AG09309 (cell line): ENCODE measurements at regions not wholly inside any gene's neighbourhood (a gene's known extent, or its start where the extent isn't known, plus 50 kb on each side); places are given as distances from the start of the nearest gene placed in this dataset.

Source experiments
- DNase-seq: peaks from one replicate; pipeline ENCODE4 v3.0.0-alpha.2; 2010; ENCODE audit warnings: low read depth
- H3K4me3 ChIP-seq: 2 replicates; pipeline ENCODE4 v1.5.1; 2011; ENCODE audit warnings: mild to moderate bottlenecking, low read depth, low read length, moderate library complexity; ENCODE audit not compliant: control insufficient read depth
- TF ChIP-seq, protein P1 (sequence below): IDR thresholded peaks from 2 replicates; pipeline ENCODE4 v1.5.1; 2011; ENCODE audit warnings: mild to moderate bottlenecking, low read depth, low read length, inconsistent platforms; ENCODE audit not compliant: insufficient read depth, control insufficient read depth; ENCODE audit errors: missing control alignments

DNA sequence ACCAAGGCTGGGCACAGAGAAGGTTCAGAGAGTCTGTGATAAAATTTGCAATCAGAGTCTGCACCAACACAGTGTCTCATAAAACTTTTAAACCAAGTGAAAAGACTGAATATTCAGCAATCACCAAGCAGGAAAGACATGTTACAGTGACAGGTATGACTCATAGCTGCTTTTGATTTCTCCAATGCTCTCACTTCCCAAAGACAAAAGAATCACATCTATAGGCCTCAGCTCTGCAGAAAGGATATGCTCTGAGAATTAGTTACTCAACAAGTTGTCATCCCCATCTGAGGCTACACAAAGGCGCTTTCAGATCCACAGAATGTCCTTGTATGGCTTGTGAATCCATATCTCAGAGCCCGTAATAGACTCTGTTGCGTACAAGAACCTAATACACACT is 92.5 kb downstream of the KCNF1 start:
- H3K4me3 ChIP-seq = no peak overlapping the region
- DNase-seq = no peak
- TF ChIP-seq, protein P1, sequence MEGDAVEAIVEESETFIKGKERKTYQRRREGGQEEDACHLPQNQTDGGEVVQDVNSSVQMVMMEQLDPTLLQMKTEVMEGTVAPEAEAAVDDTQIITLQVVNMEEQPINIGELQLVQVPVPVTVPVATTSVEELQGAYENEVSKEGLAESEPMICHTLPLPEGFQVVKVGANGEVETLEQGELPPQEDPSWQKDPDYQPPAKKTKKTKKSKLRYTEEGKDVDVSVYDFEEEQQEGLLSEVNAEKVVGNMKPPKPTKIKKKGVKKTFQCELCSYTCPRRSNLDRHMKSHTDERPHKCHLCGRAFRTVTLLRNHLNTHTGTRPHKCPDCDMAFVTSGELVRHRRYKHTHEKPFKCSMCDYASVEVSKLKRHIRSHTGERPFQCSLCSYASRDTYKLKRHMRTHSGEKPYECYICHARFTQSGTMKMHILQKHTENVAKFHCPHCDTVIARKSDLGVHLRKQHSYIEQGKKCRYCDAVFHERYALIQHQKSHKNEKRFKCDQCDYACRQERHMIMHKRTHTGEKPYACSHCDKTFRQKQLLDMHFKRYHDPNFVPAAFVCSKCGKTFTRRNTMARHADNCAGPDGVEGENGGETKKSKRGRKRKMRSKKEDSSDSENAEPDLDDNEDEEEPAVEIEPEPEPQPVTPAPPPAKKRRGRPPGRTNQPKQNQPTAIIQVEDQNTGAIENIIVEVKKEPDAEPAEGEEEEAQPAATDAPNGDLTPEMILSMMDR = no peak

DNA sequence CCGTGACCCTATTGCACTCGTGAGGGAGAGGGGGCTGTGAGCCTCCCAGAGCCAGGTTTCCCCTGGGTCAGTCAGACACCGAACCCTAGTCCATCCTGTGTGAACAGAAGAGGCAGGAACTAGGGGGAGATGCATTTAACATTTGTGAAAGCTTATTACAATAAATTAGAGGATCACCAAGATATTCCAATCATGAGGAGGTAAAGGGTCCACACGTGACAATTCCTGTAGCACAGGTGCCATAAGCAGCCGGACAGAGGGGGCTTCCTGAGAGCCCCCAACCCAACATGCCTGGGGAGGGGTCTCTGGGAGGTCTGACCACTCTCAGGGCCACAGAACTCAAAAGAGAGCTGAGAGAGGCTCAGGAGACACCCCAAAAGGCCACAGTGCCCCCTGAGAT is 93.3 kb downstream of the KCNF1 start:
- TF ChIP-seq, protein P1 = no peak
- DNase-seq = no peak
- H3K4me3 ChIP-seq = no peak overlapping the region

DNA sequence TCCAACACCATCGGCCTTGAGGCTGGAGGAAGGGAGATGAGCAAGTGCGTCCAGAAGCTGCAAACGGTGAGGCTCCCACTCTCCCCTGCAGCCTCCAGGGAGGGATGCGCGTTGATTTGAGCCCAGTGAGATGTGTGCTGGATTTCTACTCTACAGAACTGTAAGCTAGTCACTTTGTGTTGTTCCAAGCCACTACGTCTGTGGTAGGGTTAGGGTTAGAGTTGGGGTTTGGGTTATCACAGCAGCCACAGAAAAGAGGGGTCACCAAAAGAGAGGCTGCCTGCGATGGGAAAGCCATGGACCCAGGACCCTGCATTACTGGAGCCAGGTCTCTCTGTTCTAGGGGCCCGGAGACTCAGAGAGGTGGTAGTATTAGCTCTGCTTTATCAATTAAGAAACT is 94.5 kb downstream of the KCNF1 start:
- TF ChIP-seq, protein P1 = no peak
- DNase-seq = no peak

DNA sequence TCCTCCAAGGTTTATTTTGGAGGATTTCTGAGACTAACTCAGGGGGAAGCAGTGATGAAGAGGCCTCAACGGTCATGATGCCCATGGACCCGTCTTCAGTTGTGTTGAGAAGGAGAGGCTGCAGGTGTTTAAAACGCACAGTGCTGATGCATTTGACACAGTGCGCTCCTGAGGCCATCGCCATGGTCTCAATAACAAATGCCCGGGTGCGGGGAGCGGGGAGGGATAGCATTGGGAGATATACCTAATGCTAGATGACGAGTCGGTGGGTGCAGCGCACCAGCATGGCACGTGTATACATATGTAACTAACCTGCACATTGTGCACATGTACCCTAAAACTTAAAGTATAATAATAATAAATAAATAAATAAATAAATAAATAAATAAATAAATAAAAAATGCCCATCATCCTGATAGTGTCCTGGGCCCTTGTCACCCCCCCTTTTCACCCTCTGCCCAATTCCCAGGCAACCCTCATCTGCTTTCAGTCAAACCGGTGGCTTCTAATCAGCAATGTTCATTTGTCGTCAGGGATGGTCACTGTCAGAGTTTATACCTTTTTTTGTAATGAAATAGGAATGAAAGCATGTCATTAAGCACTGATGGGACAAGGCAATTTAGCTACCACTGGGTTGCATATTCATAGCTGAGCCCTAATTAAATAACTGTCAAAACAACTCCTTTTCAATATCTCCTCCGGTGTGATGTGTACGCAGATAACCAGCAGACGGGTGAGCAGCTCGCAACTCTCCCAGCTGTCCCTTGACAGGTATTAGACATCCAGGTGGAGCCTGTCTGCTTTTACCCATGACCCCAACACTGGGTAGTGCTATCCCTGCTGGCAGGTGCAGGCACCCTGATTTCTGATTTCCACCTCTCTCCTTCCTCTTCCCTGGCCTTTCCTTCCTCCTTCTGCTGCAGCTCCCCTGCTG is 95.9 kb downstream of the KCNF1 start:
- DNase-seq = no peak
- TF ChIP-seq, protein P1 = no peak
- H3K4me3 ChIP-seq = no peak overlapping the region

More for the DNA sequence above, 94.5 kb downstream of the KCNF1 start:
- no peak overlapping the region for H3K4me3 ChIP-seq

- TF ChIP-seq, protein P1 = no peak
- no peak for DNase-seq
- no peak overlapping the region for H3K4me3 ChIP-seq
These were observed 97.0 kb downstream of the KCNF1 start for GRCh38 chr2:11008773-11009172.

GRCh38 chr2:11009176-11009575 is 97.4 kb downstream of the KCNF1 start:
- no peak for DNase-seq
- TF ChIP-seq, protein P1 = no peak
- H3K4me3 ChIP-seq = no peak overlapping the region

GRCh38 chr2:11009891-11010290 is 98.2 kb downstream of the KCNF1 start:
- TF ChIP-seq, protein P1 = no peak
- no peak overlapping the region for H3K4me3 ChIP-seq
- DNase-seq = no peak
